ENCODE measurements at regions not wholly inside any gene's neighbourhood (a gene's known extent, or its start where the extent isn't known, plus 50 kb on each side); places are given as distances from the start of the nearest gene placed in this dataset.

DNA sequence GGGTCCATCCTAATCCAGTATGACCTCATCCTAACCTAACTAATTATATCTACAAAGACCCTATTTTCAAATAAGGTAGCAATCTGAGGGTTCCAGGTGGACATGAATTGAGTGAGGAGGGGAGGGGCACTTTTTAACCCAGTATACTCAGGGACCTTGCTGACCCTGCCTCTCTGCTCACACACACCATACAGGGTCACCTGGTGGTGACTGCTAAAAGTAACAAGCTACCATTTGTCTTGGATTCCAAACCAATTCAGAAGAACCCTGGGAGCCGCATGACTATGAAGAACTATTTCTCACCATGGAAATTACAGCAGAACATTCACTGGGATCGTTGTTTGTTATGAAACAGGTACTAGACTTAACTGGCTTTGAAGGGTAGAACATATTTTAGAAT, 151.9 kb downstream of the LACC1 start:
- intact Hi-C loops (cut with micrococcal nuclease), result no loop called here
- TF ChIP-seq, protein P1, sequence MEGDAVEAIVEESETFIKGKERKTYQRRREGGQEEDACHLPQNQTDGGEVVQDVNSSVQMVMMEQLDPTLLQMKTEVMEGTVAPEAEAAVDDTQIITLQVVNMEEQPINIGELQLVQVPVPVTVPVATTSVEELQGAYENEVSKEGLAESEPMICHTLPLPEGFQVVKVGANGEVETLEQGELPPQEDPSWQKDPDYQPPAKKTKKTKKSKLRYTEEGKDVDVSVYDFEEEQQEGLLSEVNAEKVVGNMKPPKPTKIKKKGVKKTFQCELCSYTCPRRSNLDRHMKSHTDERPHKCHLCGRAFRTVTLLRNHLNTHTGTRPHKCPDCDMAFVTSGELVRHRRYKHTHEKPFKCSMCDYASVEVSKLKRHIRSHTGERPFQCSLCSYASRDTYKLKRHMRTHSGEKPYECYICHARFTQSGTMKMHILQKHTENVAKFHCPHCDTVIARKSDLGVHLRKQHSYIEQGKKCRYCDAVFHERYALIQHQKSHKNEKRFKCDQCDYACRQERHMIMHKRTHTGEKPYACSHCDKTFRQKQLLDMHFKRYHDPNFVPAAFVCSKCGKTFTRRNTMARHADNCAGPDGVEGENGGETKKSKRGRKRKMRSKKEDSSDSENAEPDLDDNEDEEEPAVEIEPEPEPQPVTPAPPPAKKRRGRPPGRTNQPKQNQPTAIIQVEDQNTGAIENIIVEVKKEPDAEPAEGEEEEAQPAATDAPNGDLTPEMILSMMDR (IDR thresholded peaks at IDR 0.05), result no peak
- H3K4me3 ChIP-seq (replicated peaks in 1 of 3; ENCODE audit: low read depth in 2 of 3, low read length in 3 of 3), result no peak overlapping the region

GRCh38 chr13:44032802-44033201, 153.1 kb downstream of the LACC1 start:
- no peaks in the 10 kb centered on the region for H3K4me1 Mint-ChIP-seq
- no peak overlapping the region for H3K27ac ChIP-seq (ENCODE audit: low read depth in 1 of 2, low read length in 2 of 2)
- H3K9me3 Mint-ChIP-seq, result peaks cover 0 to 2% (median 0%) of the 10 kb centered on the region in 7 donors
- H3K9me3 ChIP-seq (replicated peaks in 1 of 2; ENCODE audit: control insufficient read depth in 1 of 2, insufficient read depth in 1 of 2, low read length in 2 of 2), result no peaks in the 10 kb centered on the region
- WGBS (ENCODE audit: insufficient coverage), result no CpG with 5 or more reads among the region's 3 CpGs
- H3K4me2 ChIP-seq (replicated peaks; ENCODE audit: extremely low read depth, low read length, poor library complexity, severe bottlenecking), result no peak overlapping the region
- no peak for DNase-seq
- H3K4me1 ChIP-seq (ENCODE audit: control insufficient read depth in 1 of 2, insufficient read depth in 2 of 2, low read length in 2 of 2), result no peaks in the 10 kb centered on the region
- no peaks in the 10 kb centered on the region for H3K36me3 ChIP-seq (replicated peaks in 1 of 2; ENCODE audit: control insufficient read depth in 1 of 2, insufficient read depth in 2 of 2, low read length in 2 of 2)
- intact Hi-C loops (cut with micrococcal nuclease), result no loop called here
- TF ChIP-seq, protein P1 (IDR thresholded peaks at IDR 0.05), result no peak
- H3K4me3 ChIP-seq (replicated peaks in 1 of 3; ENCODE audit: low read depth in 2 of 3, low read length in 3 of 3), result no peak overlapping the region
- H3K79me2 ChIP-seq (ENCODE audit: insufficient read depth, low read length), result no peaks in the 10 kb centered on the region
- no peak overlapping the region for H3K27ac Mint-ChIP-seq
- no peaks in the 10 kb centered on the region for H3K36me3 Mint-ChIP-seq
- H3K9ac ChIP-seq (ENCODE audit: insufficient read depth, low read length, poor library complexity, severe bottlenecking), result no peak overlapping the region
- peaks cover 3 to 8% (median 3%) of the 10 kb centered on the region in 3 donors for H3K27me3 Mint-ChIP-seq (ENCODE audit: low read depth in 3 of 3)
- no peaks in the 10 kb centered on the region for H4K20me1 ChIP-seq (ENCODE audit: insufficient read depth, low read length)
- no peaks in the 10 kb centered on the region for H3K27me3 ChIP-seq (ENCODE audit: control insufficient read depth in 2 of 2, insufficient read depth in 2 of 2, low read length in 2 of 2)
- H2AFZ ChIP-seq (ENCODE audit: insufficient read depth, low read depth, low read length, poor library complexity, severe bottlenecking), result no peak overlapping the region
- H3K4me3 Mint-ChIP-seq, result no peak overlapping the region

More for the DNA sequence above, 151.9 kb downstream of the LACC1 start:
- Mint-ChIP-seq H3K36me3 (no peaks in the 10 kb centered on the region), H3K27ac (no peak overlapping the region), H3K27me3 (ENCODE audit: low read depth in 3 of 3) (peaks cover 3 to 8% (median 3%) of the 10 kb centered on the region in 3 donors), H3K4me3 (no peak overlapping the region), H3K9me3 (peaks cover 0 to 2% (median 0%) of the 10 kb centered on the region in 7 donors), H3K4me1 (no peaks in the 10 kb centered on the region)
- Histone ChIP-seq H3K27ac (ENCODE audit: low read depth in 1 of 2, low read length in 2 of 2) (no peak overlapping the region), H3K36me3 (replicated peaks in 1 of 2; ENCODE audit: control insufficient read depth in 1 of 2, insufficient read depth in 2 of 2, low read length in 2 of 2) (no peaks in the 10 kb centered on the region), H3K4me2 (replicated peaks; ENCODE audit: extremely low read depth, low read length, poor library complexity, severe bottlenecking) (no peak overlapping the region), H3K9ac (ENCODE audit: insufficient read depth, low read length, poor library complexity, severe bottlenecking) (no peak overlapping the region), H3K4me1 (ENCODE audit: control insufficient read depth in 1 of 2, insufficient read depth in 2 of 2, low read length in 2 of 2) (no peaks in the 10 kb centered on the region), H3K27me3 (ENCODE audit: control insufficient read depth in 2 of 2, insufficient read depth in 2 of 2, low read length in 2 of 2) (no peaks in the 10 kb centered on the region), H4K20me1 (ENCODE audit: insufficient read depth, low read length) (no peaks in the 10 kb centered on the region), H3K9me3 (replicated peaks in 1 of 2; ENCODE audit: control insufficient read depth in 1 of 2, insufficient read depth in 1 of 2, low read length in 2 of 2) (no peaks in the 10 kb centered on the region), H3K79me2 (ENCODE audit: insufficient read depth, low read length) (no peaks in the 10 kb centered on the region), H2AFZ (ENCODE audit: insufficient read depth, low read depth, low read length, poor library complexity, severe bottlenecking) (no peak overlapping the region)
- DNase-seq, result no peak
- no CpG with 5 or more reads among the region's 2 CpGs for WGBS (ENCODE audit: insufficient coverage)
